ENCODE measurements at regions not wholly inside any gene's neighbourhood (a gene's known extent, or its start where the extent isn't known, plus 50 kb on each side); places are given as distances from the start of the nearest gene placed in this dataset.
A peak's percentile ranks its signal among the peaks of the same experiment; 100 is the strongest.
"Not testable (repeated sequence)": the region's sequence is repeated elsewhere in the genome, so short reads cannot be mapped to it uniquely, and the experiment has no call there.

GRCh38 chr11:122020902-122021301 lies 95.1 kb downstream of the BLID start:
- DNase-seq, result no peak

- no peak for DNase-seq
Observed at GRCh38 chr11:122019908-122020694, 95.9 kb downstream of the BLID start.

DNA sequence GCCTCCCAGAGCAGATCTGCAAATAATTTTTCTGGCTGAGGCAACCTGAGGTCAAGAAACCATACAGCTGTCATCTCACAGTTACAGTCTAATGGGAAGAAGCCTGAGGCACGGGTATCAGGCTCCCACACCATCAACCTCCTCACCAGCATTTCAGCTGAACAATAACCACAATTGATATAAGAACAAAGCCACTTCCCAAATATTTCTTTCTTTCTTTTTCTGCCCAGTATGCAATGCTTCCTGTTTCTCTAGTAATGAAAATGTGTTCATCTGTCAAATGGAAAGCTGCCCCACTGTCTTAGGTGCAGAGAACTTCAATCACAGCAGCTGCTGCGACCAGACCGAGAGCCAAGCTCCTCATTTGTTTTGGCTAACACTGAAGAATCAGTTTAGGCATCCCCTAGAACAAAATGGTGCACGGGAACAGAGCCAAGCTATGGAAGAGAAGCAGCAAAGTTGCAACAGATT lies 108.4 kb downstream of the BLID start:
- DNase-seq, result no peak

- DNase-seq, result no peak
Observed at GRCh38 chr11:122004446-122004845, 111.6 kb downstream of the BLID start.

GRCh38 chr11:122002926-122003325 lies 113.1 kb downstream of the BLID start:
- DNase-seq, result no peak

- DNase-seq, result no peak
Observed at GRCh38 chr11:122002047-122002446, 114.0 kb downstream of the BLID start.

- DNase-seq, result no peak
Observed at GRCh38 chr11:121999651-122000050, 116.4 kb downstream of the BLID start.

GRCh38 chr11:121996574-121996973 lies 119.4 kb downstream of the BLID start:
- DNase-seq, result no peak

DNA sequence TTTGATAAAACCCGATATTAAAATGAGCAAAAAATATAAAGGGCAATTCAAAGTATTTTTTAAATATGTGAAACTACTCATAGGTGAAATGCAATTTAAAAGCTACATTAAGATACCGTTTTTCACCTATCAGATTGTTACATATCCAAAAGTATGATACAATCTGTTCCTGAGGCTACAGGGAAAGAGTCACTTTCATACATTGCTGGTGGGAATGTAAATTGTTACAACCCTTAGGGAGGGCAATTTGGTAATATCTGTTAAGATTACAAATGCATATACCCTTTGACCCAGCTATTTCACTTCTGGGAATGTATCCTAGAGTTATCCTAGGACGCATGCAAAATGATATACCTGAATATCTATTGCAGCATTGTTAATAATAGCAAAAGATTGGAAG lies 132.1 kb downstream of the BLID start:
- no peak for DNase-seq

DNA sequence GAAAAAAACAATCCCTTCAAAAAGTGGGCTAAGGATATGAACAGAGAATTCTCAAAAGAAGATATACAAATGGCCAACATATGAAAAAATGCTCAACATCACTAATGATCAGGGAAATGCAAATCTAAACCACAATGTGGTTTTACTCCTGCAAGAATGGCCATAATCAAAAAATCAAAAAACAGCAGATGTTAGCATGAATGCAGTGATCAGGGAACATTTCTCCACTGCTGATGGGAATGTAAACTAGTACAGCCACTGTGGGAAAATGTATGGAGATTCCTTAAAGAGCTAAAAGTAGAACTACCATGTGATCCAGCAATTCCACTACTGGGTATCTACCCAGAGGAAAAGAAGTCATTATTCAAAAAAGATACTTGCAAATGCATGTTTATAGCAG lies 138.1 kb downstream of the BLID start:
- DNase-seq, result not testable (repeated sequence)

DNA sequence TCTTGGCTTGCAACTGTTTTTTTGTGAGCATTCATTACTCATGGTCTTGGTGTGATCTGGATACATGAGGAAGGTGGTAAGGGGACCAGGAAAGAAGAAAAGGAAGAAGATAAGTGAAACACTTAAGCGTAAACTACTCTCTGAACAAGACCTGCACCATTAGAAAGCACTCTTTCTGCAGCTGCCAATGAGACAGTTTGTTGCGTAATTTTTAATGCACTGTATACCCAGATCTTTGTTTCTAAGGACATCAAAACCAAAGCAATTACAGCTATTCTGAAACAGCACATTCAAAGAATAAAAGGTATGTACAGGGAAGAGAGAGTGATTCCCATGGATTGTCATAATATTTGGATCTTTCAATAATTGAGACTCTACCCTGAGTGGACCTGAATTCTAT lies 147.4 kb downstream of the BLID start:
- no peak for DNase-seq

DNA sequence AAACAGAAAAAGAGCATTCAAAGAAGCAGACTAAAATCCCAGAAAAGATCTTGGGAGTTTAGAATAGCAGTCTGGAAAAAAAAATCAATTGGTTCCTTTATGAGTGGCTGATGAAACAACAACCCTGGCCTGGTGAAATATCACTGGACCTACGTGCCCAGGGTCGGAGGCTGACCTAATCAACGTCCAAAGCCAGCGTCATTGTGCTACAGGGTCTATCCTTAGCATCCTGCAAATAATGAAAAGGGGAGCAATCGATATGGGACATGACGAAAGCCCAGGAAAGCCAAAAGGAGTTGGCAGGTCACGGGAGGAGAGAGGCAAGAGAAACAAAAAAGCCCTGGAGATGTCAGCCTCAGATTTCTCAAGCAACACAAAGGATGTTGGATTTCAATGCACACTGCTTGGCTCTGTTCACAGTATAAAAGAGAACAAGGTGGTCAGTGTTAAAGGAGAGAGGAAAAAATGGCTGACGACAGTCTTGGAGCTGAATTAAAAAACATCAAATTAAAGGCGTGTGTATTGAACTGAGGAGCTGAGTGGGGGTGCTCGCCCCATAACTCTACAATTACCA lies 148.8 kb downstream of the BLID start:
- DNase-seq, result no peak

- peak; percentile 15 for DNase-seq
Observed at GRCh38 chr11:121965330-121965729, 150.7 kb downstream of the BLID start.

DNA sequence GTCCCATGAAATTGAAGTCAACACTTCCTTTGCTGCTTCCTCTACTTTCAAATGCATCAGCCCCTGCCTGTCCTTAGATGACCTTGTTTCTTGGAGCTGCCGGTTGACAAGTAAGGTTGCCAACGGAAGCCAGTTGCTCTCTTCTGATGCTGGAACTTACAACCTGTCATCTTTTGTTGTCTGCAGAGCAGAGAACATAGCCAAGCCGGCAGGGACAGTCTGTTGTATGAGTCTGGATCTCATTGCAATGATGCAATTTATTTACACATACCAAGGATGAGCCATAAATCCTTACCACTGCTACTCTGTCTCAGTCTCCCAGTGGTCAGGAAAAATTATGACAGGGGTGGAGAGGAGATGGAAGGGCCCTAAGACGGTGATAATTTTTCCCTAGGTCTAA lies 151.4 kb downstream of the BLID start:
- DNase-seq, result no peak

DNA sequence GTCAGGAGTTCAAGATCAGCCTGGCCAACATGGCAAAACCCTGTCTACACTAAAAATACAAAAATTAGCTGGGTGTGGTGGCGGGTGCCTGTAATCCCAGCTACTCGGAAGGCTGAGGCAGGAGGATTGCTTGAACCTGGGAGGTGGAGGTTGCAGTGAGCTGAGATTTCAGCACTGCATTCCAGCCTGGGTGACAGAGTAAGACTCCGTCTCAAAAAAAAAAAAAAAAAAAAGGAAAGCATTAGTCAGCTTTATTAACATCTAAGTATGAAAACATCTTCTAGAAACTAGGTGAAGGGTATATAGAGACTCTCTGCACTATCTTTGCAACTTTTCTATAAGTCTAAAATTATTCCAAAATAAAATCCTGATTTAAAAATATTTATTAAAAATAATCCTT lies 152.2 kb downstream of the BLID start:
- not testable (repeated sequence) for DNase-seq

GRCh38 chr11:121961321-121961801 lies 154.7 kb downstream of the BLID start:
- DNase-seq, result no peak

- DNase-seq, result no peak
Observed at GRCh38 chr11:121958971-121959325, 157.1 kb downstream of the BLID start.

DNA sequence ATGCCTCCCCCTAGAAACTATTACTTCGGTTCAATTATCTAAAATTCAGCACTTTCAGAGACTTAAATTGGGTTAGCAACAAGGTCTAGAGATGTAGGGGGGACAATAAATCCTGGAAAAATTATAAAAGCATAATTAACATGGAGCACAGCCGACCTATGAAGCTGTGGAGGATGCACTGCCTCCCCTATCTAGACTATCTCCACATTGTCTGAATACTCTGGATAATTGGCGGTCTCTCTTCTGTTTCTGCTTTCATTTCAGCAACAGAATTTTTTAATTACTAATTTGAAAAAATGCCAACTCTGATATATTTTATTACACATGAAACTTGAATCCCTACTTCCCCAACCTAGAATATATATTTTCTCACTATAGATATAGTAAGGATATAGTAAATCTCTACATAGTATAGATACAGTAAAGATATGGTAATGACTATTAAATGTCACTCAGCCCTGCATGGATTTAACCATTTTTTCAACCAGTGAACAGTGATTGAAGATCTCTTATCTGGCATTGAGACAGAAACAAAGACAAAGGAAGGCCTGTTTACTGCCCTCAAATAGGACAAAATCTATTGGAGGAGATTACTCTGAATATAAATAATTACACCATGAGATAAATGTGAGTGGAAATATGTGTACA lies 157.6 kb downstream of the BLID start:
- DNase-seq, result no peak

DNA sequence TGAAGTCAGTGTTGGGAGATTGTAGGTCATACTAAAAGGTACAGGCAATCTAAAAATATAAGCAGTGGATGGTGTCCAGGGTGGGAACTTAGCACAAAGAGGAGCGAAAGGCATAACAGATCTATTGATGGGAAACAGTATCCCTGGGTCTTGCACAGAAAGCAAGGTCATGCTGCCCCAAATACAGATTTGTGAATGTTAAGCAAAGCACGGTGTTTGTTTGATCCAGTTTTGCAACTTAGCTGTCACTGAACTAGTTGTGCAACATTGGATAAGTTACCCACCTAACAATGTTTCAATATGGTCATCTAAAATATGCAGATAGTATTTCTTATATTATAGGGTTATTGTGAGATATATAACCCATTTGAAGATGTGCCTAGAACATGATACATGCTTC lies 162.9 kb downstream of the BLID start:
- no peak for DNase-seq

DNA sequence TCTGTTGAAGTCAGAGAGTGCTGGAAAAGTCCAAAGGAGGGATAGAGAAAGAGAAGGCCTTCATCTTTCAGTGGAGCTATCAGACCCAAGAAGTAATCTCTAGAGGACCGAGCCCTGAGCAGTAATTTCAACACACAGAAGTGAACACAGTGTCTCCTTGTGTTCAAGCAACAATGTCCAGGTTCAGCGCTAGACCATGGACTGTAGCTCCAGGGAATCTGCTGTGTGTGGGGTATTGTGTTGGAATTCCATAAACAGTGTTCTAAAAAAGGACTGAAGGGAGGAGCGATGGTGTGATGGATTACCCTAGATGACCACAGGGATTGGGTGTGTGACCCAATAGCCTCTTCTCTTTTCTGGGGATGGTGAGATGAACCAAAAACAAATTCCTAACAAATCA lies 165.9 kb downstream of the BLID start:
- no peak for DNase-seq

GRCh38 chr11:121946514-121946913 lies 169.5 kb downstream of the BLID start:
- DNase-seq, result no peak

GRCh38 chr11:121944556-121945230 lies 171.3 kb downstream of the BLID start:
- DNase-seq, result no peak

GRCh38 chr11:121938076-121938475 lies 177.9 kb downstream of the BLID start:
- DNase-seq, result no peak

Data from 8988T (cell line).